Activated CD4-positive, CD25-positive, alpha-beta regulatory T cell treated with anti-CD3 and anti-CD28 coated beads, Interleukin-2, amount 50 U/mL, for 72 hours (primary cell): ENCODE measurements at regions not wholly inside any gene's neighbourhood (a gene's known extent, or its start where the extent isn't known, plus 50 kb on each side); places are given as distances from the start of the nearest gene placed in this dataset.

Source experiments
- DNase-seq: peaks from one replicate; pipeline ENCODE4 v3.0.0; 2021

DNA sequence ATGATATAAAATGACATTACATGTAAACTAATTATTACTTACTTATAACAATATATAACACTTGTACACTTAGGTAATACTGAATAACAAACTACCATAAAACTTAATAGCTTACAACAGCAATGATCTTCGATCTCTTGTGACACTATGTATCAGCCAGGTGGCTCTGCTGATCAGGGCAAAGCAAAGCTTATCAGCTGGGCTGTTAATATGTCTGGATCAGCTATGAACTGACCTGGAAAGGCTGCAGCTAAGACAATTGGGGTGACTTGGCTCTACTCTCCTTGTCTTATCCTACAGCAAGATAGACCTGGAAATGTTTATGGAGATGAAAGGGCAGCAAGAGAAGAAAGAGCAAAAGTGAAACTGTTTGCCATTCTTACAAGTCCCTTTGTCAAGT, 511.3 kb downstream of the TLR4 start:
- no peak for DNase-seq

DNA sequence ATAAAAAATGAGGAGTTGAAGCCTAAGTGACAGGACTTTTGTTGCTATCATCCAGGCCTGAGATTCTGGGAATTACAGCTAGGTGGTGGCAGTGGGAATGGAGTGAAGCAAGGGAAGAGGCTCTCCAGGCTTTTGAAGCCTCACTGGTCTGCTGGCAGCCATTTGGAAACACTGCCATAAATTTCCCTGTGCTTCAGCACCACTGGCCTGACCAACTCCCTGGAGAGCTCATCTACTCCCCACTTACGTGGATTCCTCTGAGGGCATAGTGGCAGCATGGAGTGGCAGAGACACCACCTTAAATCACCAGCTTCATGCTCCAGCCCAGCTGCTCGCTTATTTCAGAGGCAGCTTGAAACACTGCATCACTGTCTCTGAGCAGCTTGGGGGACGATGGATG, 518.2 kb downstream of the TLR4 start:
- no peak for DNase-seq

DNA sequence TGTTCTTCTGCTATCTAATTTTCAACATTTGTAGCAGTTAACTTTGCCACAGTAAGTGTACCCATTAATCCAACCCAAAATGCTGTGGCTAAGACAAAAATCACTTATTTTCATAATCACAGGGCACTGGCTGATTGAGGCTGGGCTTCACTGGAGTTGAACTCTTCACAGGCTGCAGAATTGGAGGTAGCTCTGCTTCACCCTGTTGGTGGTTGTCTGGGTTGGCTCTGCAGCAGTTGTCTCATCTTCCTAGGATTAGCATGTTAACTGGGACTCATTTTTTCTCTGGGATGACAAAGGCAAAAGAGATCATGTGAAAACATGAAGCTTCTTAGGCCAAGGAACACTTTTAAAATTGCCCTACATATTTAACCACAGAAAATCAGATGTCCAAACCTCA, 518.9 kb downstream of the TLR4 start:
- no peak for DNase-seq

DNA sequence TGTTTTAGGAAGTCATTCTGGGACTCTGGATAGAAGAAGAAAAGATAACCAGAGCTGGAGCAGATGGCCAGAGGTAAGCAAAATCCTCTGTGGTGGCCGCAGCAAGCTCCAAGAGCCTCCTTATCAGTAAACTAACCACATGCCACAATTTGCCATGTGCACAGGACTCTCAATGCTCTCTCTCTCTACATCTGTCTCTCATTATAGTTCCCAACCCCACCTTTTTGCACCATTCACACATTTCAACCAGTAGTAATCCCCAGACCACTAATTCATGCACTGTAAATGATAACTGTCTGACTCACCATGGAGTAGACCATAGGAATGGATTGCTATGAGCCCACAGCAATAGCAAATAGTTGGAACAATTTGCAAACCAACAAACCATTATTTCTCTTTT, 526.1 kb downstream of the TLR4 start:
- DNase-seq = no peak

DNA sequence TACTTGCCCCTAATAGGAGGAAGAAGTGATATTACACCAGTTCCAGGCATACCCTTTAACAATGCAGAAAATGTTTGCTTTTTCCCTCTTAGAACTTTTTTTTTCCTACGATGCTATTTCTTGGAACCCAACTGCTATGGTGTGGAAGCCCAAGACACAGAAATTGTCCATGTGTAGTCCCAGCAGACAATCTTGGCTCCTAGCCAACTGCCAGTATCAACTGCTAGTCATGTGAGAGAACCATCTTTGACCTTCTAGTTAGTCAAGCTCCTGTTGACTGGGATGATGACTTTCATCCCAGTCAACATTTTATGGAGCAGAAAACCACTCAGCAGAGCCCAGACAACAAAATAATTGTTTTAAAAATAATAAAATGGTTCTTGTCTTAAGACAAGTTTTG, 532.4 kb downstream of the TLR4 start:
- DNase-seq = no peak

DNA sequence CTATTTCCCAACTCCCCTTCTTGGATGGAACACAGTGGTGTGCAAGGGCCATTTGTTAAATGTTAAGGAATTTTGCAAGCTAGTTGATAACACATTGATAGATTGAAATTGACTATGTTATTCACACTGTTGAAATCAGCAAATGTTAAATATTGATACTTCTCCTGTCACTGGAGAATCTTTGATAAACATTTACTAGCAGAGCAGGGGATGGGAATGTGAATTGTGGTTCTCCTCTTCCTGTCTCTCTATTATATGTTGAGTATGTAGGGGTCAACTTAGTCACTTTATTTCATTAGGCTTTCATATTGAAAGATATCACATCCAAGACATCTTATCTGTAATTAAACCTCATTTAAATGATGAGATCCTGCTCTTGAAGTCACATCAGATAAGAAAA, 533.9 kb downstream of the TLR4 start:
- no peak for DNase-seq

DNA sequence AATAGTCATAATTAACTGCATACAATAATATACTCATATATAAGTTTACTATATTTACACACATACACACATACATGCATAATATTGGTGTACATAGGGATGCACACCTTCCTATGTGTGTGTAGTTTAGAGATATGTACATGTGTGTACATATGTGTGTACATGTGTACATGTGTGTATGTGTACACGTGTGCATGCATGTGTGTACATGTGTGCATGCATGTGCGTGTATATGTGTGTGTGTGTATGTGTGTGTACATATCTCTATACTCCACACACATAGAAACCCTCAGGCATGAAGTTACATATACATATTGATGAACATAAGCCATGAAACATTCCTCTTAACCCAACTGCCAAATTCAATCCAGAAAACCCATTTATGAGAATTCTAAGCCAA, 547.8 kb downstream of the TLR4 start:
- no peak for DNase-seq

DNA sequence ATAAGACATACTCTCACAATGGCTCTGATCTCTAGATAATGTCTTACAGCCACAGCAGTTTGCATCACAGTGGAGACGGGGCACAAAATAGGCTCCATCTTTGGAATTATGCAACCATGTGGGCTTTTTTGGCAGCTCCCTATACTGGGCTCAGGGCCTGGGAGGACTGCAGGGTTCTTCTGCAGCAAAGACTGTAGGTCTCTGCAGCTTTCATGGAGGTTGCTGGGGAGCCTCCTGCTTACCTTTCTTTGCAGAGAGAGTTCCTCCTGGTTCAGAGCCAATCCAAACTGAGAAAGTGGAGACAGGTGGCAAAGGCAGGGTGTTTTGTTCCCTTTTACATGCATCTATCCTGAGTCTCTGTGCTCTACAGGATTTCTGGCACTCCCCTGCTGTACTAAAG, 558.0 kb downstream of the TLR4 start:
- no peak for DNase-seq

DNA sequence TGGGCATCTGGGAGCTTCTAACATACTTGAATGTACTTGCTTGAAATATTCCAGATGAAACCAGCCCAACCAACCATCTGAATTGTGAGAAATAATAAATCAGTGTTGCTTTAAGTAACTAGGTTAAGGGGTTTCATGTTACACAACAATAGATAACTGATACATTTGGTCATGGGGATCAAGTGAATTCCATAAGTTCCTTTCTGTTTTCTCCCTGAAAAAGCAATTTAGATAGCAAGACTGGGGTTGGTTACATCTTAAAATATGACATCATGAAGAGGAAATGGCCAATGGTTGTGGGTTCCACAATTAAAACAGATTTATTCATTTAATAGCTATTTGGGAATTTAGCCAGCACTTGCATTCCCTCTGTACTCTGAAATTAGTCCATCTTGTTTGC, 559.7 kb downstream of the TLR4 start:
- DNase-seq = no peak

DNA sequence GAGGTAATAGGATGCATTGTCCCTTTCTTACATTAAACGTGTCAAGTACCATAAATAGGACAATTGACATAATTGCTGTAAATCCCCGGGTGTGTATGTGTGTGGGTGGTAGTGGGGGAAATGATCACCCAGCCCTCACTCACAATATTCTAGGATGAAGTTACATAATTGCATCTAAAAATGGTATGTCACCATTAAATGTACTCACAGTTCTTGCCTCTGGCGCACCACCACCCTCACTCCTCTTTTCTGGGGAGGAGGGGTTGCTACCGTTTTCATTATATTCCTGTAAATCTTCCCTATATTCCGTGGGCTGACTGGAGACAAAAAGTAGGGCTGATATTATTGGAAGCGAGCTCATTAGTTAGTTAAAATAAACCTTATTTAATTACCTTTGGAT, 563.8 kb downstream of the TLR4 start:
- no peak for DNase-seq

DNA sequence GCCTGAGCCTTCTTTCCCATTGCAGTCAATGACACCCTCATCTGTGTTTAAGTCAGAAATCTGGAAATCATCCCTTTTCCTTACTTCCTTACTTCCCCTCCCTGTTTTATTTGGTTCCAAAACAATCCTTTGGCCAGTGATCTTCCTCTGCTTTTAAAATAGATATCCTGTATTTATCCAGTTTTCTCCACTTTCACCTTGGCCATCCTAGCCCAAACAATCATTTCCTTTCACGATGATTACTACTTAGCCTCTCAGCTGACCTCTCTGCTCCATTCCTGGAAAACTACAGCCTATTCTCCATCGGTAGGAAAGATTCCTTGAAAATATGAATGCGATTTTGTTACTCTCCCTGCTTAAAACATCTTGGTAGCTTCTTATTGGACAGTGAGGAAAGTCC, 565.4 kb downstream of the TLR4 start:
- DNase-seq = no peak

DNA sequence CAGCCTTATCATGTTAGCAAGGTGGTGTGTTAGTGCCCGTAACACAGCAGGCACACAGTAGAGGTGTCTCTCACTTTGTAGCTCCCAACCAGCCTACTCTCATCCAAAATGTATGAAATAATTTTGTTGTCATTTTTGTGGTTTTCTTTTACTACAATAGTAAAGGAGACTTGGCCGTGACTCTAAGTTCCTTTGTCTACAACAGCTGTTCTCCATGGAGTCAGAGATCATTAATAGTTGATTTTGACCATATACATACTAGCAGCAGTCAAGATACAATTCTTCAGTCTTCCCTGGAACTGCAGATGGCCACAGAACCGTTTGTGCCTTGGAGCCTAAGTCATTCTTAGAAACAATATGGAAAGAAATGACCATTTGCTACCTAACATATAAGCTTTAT, 567.1 kb downstream of the TLR4 start:
- DNase-seq = no peak

DNA sequence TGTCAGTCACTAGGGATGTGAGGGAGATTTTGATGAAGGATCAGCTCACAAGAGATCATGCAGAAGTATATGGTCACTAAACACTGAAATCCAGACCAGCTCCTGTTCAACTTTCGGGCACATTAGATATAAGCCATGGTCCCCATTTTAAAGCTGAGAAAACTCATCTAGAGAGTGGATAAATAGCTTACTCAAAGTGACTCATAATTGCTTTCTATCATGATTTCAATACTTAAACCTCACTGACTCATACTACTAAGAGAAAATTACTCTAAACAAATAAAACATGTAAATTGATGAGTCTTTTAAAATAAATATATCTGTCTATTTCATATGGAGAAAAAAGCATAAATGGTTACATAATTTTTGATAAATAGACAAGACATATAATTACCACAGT, 567.7 kb downstream of the TLR4 start:
- DNase-seq = no peak

DNA sequence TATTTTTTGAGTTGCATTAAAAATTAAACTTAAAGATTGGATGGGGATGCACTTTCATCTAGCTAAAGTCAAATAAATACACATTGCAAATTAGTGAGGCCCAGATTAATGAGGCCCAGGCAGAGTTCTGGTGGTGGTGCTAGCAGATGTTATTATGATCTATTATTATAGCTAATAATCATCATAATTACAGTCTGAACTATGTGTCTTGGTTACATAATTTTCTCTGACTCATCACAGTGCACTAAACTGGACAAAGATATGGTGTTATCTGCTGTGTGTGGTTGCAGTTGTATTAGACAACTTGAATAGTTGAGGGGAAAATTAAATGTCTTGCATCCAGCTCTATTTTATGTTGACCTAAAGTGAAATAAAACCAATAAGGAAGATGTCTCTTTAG, 568.8 kb downstream of the TLR4 start:
- no peak for DNase-seq

DNA sequence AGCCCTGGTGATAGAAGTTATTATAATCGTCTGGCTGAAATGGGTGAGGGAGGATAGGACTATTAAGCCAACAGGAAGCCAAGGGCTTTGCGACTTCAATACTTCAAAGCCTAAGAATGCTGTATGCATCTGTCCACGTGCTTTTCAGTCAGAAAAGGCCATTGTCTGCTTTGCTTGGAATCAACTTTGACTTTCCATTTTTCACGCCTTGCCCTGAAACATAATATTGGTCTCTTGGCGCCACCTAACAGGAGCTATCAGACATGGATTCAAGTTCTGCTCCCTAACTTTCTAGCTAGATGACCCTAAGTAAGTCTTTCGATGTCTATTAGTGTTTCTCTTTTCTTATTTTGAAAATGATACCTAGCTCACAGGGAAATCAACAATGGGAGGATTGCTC, 572.6 kb downstream of the TLR4 start:
- DNase-seq = no peak

DNA sequence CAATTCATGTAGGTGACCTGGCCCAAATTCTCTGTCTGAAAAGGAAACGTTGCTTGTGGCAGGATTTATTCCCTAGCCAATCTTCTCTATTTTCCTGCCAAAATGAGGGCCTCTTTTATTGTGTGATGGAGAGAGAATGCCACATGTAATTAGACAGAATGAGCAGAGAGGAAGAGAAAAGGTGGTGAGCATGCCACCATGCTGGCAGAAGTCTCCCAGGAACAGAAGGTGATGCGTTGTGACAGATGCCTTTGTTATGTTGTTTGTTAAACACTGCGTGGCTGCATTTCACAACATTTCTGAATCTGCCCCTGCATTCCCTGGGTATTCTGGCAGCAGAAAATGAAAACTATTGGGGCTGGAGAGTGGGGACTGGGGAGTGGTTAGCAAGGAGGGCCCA, 577.6 kb downstream of the TLR4 start:
- no peak for DNase-seq

DNA sequence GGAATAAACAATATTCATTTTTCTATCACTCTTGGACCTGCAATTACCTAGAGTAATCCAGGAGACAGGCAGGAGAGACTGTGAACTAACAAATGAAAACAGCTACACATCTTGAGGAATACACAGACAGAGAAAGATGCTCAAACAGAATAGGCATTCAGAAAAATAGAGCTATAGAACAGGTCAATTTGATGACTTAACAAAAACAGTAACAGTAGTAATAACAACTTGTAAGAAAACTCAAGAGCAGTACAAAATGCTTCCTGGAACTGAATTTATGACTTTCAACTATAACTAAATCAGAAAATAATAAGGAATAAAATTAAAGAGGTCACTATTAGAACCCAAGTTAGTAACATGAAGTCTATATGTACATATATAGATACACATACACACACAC, 579.3 kb downstream of the TLR4 start:
- DNase-seq = no peak

DNA sequence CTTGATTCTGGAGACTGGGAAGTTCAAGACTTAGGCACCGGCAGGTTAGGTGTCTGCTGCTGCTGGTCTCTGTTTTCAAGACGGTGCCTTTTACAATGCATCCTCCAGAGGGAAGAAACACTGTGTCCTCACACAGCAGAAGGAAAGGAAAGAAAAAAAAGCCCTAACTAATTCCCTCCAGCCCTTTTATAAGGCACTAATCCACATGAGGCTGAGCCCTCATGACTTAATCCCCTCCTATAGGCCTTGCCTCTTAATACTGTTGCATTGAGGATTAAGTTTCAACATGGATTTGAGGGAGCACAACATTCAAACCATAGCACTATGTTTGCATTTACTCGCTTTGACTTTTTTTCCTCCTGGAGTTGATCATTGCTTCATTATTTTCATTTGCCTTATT, 585.9 kb downstream of the TLR4 start:
- no peak for DNase-seq

DNA sequence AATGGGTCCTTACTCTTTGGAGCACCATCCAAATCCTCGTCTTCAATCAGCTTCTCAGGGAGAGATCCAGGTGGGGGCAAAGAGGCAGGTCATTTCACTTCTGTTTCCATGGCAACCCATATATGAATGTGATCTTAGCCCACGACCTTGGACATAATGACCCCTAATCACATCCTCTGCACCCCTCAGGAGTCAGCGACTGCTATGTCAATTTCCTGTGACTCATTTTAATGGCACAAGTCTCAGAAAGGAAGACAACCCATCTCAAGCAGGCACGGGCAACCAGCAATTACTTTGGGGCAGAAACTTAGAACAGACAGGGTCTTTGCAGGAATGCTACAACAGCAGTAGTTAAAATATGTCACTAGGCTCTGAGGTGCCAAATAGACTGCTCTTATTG, 591.2 kb downstream of the TLR4 start:
- DNase-seq = no peak

DNA sequence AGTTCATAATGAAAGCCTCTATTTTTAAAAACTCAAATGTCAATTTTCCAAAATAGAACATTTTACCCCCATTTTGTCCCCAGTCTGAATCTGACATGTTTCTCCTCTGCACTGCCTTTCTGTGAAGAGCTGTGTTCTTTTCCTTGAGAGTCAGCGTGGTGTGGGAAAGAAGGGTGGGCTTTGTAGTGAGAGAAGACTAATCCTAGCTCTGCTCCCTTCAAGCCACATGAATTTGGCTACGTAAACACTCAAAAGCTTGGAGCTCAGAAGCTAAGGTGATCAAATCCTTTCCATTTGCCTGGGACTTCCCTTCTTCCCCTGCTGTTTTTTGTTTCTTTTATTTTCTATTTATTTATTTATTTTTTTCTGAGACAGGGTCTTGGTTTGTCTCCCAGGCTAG, 598.5 kb downstream of the TLR4 start:
- DNase-seq = no peak

DNA sequence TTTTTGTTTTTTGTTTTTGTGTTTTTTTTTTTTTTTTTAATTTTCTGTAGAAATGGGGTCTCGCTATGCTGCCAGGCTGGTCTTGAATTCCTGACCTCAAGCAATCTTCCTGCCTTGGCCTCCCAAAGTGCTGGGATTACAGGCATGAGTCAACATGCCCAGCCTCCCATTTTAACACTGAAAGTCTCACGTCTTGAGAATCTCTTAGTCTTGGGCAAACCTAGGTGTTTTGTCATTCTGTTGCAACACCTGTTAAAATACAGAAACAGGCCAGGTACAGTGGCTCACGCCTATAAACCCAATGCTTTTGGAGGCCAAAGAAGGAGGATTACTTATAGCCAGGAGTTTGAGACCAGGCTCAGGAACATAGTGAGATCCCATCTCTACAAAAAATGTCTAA, 599.0 kb downstream of the TLR4 start:
- no peak for DNase-seq

DNA sequence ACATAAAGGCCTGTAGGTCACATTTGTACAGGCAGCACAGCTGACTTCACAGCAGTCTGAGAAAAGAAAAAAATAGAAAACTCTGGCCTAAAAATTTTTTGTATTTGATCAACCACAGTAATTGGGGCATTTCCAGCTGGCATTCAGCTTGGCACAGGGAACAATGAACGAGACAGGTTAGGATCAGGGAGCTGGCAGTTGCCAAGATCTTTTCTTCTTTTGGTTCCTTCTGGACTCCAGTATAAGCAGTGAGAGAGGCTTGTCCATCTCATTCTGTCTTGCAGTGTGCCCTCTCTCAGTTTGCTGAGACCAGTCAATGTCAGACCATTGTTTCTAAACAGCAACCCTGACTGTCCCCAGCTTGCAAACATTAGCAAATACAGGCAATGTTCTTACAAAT, 601.1 kb downstream of the TLR4 start:
- DNase-seq = no peak

DNA sequence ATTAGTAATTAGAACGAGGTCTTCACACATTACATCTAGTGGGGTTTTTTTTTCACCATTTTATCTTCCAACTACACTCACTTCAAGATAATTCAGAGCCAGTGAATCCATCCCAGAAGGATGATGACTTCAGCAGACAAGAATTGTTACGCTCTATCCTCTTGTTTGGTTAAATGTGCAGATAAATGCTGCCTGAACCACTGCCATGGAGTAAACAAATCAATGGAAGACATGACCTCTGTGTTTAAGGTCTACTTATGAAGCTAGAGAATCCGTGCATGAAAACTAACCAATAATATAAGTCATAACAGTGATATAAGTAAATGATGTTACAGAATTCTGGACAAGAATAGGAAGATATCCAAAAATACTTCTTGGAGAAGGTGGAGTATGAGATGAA, 602.6 kb downstream of the TLR4 start:
- DNase-seq = no peak

DNA sequence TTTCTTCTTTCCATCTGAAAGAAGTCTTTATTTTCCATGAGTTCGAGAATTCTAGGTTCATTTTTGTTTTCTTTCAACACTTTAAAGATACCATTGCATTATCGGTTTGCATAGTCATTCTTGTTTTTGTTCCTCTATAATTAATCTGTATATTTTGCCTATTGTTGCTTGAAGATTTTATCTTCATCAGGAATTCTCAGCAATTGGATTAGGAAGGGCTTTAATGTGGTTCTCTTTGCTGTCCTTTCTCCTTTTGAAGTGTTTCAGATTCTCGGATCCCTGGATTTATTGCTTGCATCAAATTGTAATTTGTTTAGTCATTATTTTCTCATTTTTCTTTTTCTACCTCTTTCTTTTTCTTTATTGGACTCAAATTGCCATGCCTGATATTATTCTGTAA, 609.8 kb downstream of the TLR4 start:
- DNase-seq = no peak

DNA sequence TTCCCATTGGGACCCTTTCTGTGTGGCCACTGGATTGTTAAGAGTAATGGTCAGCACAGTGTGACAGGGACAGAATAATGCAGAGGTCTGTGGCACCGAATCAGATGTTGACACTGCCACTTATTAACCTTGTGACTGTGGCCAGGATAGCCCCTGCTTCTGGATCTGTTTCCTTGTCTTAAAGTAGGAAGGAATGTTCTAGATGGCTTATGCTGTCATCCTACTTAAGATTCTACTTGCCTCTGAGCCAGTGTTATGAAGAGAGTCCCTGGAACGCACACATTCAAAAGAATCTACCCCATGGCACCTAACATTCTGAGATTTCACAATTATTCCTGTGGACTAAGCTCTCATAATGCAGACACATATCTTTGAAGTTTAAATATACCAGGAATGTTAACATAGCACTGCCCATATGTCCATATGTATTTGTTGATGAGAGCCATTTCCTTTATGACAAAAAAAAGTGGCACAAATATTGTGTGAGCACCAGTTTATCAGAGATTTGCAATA, 612.7 kb downstream of the TLR4 start:
- DNase-seq = no peak

DNA sequence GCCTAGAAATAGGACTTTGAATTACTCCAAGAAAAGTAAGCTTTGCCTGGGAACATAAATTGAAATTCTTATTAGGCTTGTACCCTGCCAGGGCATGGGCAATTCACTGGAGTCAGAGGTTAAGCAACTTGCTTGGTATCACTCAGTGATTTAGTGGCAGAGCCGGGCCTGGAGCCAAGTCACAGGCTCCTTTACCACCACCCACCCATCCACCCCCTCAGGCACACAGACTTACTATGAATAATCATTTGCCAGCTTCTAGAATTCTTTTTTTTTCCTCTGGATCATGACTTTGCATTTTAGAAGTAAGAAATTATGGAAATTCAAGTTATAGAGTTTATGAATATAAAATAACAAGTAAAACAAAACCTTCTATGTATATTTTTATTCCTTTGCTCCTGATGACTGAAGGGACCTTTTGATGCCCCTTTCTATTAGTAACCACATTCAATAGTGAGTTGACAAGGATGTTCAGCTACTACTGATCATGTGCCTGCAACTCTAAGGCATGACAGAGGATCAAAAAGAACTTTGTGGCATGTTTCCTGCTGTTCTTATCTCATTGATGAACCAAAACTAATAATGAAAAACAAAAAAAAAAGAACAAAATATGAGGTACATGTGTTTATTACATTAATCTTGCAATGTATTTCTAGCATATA, 614.7 kb downstream of the TLR4 start:
- DNase-seq = no peak
